B cell (primary cell): ENCODE measurements at regions not wholly inside any gene's neighbourhood (a gene's known extent, or its start where the extent isn't known, plus 50 kb on each side); places are given as distances from the start of the nearest gene placed in this dataset.

ENCODE experiments used
- CTCF ChIP-seq: fragments of 200-600 bp; IDR thresholded peaks from one replicate; pipeline ENCODE4 v1.8.0; 2022; ENCODE audit warnings: antibody characterized with exemption, mild to moderate bottlenecking
- EZH2 ChIP-seq: IDR thresholded peaks from 2 replicates; pipeline ENCODE4 v1.6.1; 2012; ENCODE audit warnings: borderline replicate concordance, low read depth, mild to moderate bottlenecking, moderate library complexity, low read length; ENCODE audit not compliant: insufficient read depth, poor library complexity, severe bottlenecking

GRCh38 chr9:23255346-23255745 lies 570.7 kb downstream of the ELAVL2 start:
- TF ChIP-seq CTCF (no peak), EZH2 (no peak)
